ENCODE measurements at regions not wholly inside any gene's neighbourhood (a gene's known extent, or its start where the extent isn't known, plus 50 kb on each side); places are given as distances from the start of the nearest gene placed in this dataset.

DNA sequence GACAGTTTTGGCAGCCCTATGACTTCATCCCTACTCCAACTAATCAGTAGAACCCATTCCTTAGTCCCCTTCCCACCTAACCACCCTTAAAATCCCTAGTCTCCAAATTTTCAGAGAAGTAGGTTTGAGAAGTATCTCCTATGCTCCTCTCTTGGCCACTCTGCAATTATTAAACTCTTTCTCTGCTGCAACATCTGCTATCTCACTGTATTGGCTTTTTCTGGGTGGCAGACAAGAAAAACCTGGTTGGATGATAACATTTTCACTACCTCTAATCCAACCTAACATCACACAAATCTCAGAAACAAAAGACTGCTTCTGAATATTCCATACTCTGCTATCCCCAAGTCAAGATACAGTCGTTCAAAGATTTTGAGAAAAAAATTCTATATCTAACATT is 542.4 kb upstream of the SOX9 start:
- TF ChIP-seq, protein P1, sequence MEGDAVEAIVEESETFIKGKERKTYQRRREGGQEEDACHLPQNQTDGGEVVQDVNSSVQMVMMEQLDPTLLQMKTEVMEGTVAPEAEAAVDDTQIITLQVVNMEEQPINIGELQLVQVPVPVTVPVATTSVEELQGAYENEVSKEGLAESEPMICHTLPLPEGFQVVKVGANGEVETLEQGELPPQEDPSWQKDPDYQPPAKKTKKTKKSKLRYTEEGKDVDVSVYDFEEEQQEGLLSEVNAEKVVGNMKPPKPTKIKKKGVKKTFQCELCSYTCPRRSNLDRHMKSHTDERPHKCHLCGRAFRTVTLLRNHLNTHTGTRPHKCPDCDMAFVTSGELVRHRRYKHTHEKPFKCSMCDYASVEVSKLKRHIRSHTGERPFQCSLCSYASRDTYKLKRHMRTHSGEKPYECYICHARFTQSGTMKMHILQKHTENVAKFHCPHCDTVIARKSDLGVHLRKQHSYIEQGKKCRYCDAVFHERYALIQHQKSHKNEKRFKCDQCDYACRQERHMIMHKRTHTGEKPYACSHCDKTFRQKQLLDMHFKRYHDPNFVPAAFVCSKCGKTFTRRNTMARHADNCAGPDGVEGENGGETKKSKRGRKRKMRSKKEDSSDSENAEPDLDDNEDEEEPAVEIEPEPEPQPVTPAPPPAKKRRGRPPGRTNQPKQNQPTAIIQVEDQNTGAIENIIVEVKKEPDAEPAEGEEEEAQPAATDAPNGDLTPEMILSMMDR (conservative IDR thresholded peaks at IDR 0.05), result no peak
- TF ChIP-seq ZFX (IDR thresholded peaks at IDR 0.05), result no peak
